ENCODE measurements at regions not wholly inside any gene's neighbourhood (a gene's known extent, or its start where the extent isn't known, plus 50 kb on each side); places are given as distances from the start of the nearest gene placed in this dataset.

- H3K27me3 ChIP-seq (ENCODE audit: insufficient read depth, low read depth, severe bottlenecking) = peaks cover 42% of the 10 kb centered on the region
- H3K27ac ChIP-seq = no peak overlapping the region
- no peaks in the 10 kb centered on the region for H3K9me3 ChIP-seq (ENCODE audit: severe bottlenecking)
- H3K36me3 ChIP-seq = no peaks in the 10 kb centered on the region
- no peak for TF ChIP-seq CTCF (IDR thresholded peaks at IDR 0.05; ENCODE audit: low read depth, low read length)
- no peak for DNase-seq
- H3K4me3 ChIP-seq (ENCODE audit: low read depth, low read length) = no peak overlapping the region
Observed at GRCh38 chr14:40113671-40114070, 681.4 kb upstream of the FBXO33 start.

DNA sequence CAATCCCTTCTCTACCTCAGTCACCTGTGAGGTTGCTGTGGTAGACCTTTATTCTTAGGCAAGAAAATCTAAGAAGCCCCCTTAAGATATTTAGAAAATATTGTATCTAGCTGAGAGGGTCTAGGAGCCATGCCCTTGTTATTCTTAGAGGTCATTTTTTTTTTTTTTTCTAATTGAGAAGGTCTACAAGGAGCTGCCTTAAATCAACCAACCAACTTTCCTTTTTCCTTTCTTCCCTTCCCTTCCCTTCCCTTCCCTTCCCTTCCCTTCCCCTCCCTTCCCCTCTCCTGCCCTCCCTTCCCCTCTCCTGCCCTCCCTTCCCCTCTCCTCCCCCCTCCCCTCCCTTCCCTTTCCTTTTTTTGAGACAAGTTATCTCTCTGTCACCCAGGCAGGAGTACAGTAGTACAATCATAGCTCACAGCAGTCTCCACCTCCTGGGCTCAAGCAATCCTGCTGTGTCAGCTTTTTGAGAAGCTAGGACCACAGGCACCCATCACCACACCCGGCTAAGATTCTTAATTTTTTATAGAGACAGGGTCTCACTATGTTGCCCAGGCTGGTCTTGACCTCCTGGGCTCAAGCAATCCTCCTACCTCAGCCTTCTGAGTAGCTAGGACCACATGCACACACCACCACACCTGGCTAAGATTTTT, 668.4 kb upstream of the FBXO33 start:
- H3K27me3 ChIP-seq (ENCODE audit: insufficient read depth, low read depth, severe bottlenecking) = peaks cover 23% of the 10 kb centered on the region
- no peak overlapping the region for H3K27ac ChIP-seq
- no peaks in the 10 kb centered on the region for H3K9me3 ChIP-seq (ENCODE audit: severe bottlenecking)
- no peaks in the 10 kb centered on the region for H3K36me3 ChIP-seq
- DNase-seq = no peak
- H3K4me3 ChIP-seq (ENCODE audit: low read depth, low read length) = no peak overlapping the region
- TF ChIP-seq CTCF (IDR thresholded peaks at IDR 0.05; ENCODE audit: low read depth, low read length) = no peak

- H3K27me3 ChIP-seq (ENCODE audit: insufficient read depth, low read depth, severe bottlenecking) = peaks cover 23% of the 10 kb centered on the region
- TF ChIP-seq CTCF (IDR thresholded peaks at IDR 0.05; ENCODE audit: low read depth, low read length) = no peak
- DNase-seq = no peak
- no peaks in the 10 kb centered on the region for H3K9me3 ChIP-seq (ENCODE audit: severe bottlenecking)
- no peaks in the 10 kb centered on the region for H3K36me3 ChIP-seq
- H3K4me3 ChIP-seq (ENCODE audit: low read depth, low read length) = no peak overlapping the region
- no peak overlapping the region for H3K27ac ChIP-seq
Observed at GRCh38 chr14:40099316-40099715, 667.1 kb upstream of the FBXO33 start.

DNA sequence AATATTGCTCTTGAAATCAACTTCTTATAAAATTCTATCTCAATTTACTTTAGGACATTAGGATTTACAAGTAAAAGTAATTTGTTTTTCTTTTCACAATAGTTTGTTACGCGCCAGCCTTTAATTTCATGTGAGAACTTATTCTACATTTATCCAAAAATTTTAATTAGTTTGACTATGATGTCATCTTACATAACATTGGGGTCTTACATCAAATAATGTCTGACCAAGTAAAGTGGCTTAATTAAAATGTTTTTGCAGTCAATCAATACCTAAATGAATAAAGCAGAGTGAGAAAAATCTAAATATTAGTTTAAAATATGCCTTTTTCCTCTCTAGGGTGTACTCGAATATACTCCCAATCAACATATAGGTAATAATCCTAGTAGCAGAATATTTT, 666.2 kb upstream of the FBXO33 start:
- Histone ChIP-seq H3K27ac (no peak overlapping the region), H3K36me3 (no peaks in the 10 kb centered on the region), H3K27me3 (ENCODE audit: insufficient read depth, low read depth, severe bottlenecking) (peaks cover 18% of the 10 kb centered on the region), H3K9me3 (ENCODE audit: severe bottlenecking) (no peaks in the 10 kb centered on the region), H3K4me3 (ENCODE audit: low read depth, low read length) (no peak overlapping the region)
- DNase-seq = no peak
- TF ChIP-seq CTCF (IDR thresholded peaks at IDR 0.05; ENCODE audit: low read depth, low read length) = no peak

- H3K9me3 ChIP-seq (ENCODE audit: severe bottlenecking) = no peaks in the 10 kb centered on the region
- H3K36me3 ChIP-seq = no peaks in the 10 kb centered on the region
- DNase-seq = no peak
- no peak for TF ChIP-seq CTCF (IDR thresholded peaks at IDR 0.05; ENCODE audit: low read depth, low read length)
- H3K27ac ChIP-seq = no peak overlapping the region
- H3K4me3 ChIP-seq (ENCODE audit: low read depth, low read length) = no peak overlapping the region
- H3K27me3 ChIP-seq (ENCODE audit: insufficient read depth, low read depth, severe bottlenecking) = peaks cover 7% of the 10 kb centered on the region
Observed at GRCh38 chr14:40096968-40097367, 664.7 kb upstream of the FBXO33 start.

DNA sequence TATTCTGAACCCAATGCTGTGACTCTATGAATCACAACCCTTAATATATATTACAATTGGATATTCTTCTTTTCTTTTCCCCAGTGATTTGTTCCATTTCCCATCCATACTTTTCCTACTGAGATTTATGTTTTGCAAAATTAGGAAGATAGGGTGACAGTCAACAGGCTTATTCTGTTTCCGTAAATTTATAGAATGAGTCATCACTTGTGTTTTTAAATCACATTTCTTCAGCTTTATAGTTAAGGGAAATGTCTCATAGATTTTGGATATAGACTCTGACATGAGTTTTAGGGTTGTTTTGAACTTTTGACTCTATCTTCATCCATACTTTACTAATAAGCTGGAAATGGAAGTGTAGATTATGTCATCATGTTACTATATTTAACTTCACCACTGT, 661.6 kb upstream of the FBXO33 start:
- peaks cover 18% of the 10 kb centered on the region for H3K27me3 ChIP-seq (ENCODE audit: insufficient read depth, low read depth, severe bottlenecking)
- H3K27ac ChIP-seq = no peak overlapping the region
- H3K9me3 ChIP-seq (ENCODE audit: severe bottlenecking) = no peaks in the 10 kb centered on the region
- no peaks in the 10 kb centered on the region for H3K36me3 ChIP-seq
- no peak for TF ChIP-seq CTCF (IDR thresholded peaks at IDR 0.05; ENCODE audit: low read depth, low read length)
- no peak for DNase-seq
- no peak overlapping the region for H3K4me3 ChIP-seq (ENCODE audit: low read depth, low read length)

All from WERI-Rb-1 (cell line).